Ishikawa (cell line): ENCODE measurements at regions not wholly inside any gene's neighbourhood (a gene's known extent, or its start where the extent isn't known, plus 50 kb on each side); places are given as distances from the start of the nearest gene placed in this dataset.
A peak's percentile ranks its signal among the peaks of the same experiment; 100 is the strongest.

Experiments
- EP300 ChIP-seq: IDR thresholded peaks from 2 replicates; pipeline ENCODE4 v1.6.1; 2012; ENCODE audit warnings: borderline replicate concordance
- RAD21 ChIP-seq: IDR thresholded peaks from 2 replicates; pipeline ENCODE4 v1.6.1; 2012; ENCODE audit warnings: low read depth
- TF ChIP-seq, protein P1 (sequence below): IDR thresholded peaks from 2 replicates; pipeline ENCODE4 v1.6.1; 2012
- TF ChIP-seq, protein P2 (sequence below): IDR thresholded peaks from 2 replicates; pipeline ENCODE4 v1.6.1; 2012; ENCODE audit warnings: low read depth, mild to moderate bottlenecking

DNA sequence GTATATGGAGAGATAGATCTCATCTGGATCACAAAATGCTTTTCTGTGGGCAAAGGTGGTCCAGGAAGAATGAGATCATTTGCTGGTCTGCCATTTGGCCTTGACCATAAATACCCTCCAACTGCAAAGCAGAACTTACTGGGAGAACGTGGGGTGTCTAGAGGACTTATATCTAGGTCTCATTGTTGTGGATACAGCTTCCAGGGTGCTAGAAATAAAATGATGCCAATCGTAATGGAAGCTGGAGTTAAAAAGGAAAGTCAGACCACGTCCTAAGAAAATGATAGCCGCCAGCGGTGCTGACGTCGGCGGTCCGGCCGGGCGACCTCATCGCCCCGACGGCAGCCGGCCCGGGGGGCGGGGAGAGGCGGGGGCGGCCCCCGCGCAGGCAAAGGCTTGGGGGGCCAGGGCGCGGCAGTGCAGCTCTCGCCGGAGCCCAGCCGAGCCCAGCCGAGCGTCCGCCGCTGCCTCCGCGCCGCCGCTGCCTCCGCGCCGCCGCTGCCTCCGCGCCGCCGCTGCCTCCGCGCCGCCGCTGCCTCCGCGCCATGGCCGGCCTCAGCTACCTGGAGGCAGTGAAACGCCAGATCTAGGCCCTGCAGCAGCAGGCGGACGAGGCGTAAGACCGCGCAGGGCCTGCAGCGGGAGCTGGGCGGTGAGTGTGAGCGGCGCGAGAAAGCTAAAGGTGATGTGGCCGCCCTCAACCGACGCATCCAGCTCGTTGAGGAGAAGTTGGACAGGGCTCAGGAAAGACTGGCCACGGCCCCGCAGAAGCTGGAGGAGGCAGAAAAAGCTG lies 89.5 kb downstream of the EOMES start:
- TF ChIP-seq RAD21 (no peak), EP300 (no peak)
- TF ChIP-seq, protein P1, sequence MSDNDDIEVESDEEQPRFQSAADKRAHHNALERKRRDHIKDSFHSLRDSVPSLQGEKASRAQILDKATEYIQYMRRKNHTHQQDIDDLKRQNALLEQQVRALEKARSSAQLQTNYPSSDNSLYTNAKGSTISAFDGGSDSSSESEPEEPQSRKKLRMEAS, result peak; percentile 68
- TF ChIP-seq, protein P2, sequence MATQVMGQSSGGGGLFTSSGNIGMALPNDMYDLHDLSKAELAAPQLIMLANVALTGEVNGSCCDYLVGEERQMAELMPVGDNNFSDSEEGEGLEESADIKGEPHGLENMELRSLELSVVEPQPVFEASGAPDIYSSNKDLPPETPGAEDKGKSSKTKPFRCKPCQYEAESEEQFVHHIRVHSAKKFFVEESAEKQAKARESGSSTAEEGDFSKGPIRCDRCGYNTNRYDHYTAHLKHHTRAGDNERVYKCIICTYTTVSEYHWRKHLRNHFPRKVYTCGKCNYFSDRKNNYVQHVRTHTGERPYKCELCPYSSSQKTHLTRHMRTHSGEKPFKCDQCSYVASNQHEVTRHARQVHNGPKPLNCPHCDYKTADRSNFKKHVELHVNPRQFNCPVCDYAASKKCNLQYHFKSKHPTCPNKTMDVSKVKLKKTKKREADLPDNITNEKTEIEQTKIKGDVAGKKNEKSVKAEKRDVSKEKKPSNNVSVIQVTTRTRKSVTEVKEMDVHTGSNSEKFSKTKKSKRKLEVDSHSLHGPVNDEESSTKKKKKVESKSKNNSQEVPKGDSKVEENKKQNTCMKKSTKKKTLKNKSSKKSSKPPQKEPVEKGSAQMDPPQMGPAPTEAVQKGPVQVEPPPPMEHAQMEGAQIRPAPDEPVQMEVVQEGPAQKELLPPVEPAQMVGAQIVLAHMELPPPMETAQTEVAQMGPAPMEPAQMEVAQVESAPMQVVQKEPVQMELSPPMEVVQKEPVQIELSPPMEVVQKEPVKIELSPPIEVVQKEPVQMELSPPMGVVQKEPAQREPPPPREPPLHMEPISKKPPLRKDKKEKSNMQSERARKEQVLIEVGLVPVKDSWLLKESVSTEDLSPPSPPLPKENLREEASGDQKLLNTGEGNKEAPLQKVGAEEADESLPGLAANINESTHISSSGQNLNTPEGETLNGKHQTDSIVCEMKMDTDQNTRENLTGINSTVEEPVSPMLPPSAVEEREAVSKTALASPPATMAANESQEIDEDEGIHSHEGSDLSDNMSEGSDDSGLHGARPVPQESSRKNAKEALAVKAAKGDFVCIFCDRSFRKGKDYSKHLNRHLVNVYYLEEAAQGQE, result peak; percentile 16; the same call in 1 of the 2 replicates
